ENCODE measurements at regions not wholly inside any gene's neighbourhood (a gene's known extent, or its start where the extent isn't known, plus 50 kb on each side); places are given as distances from the start of the nearest gene placed in this dataset.

- TF ChIP-seq CTCF (IDR thresholded peaks at IDR 0.05) (no peak), POLR2A (IDR thresholded peaks at IDR 0.05) (no peak)
These were observed 169.6 kb upstream of the GSE1 start for GRCh38 chr16:85443531-85443930.

Data from thyroid gland (tissue), 4 donors.